PC-9 (cell line): ENCODE measurements at regions not wholly inside any gene's neighbourhood (a gene's known extent, or its start where the extent isn't known, plus 50 kb on each side); places are given as distances from the start of the nearest gene placed in this dataset.
"Not testable (repeated sequence)": the region's sequence is repeated elsewhere in the genome, so short reads cannot be mapped to it uniquely, and the experiment has no call there.

Experiments
- CTCF ChIP-seq: fragments of 200-600 bp; sonication (generic); conservative IDR thresholded peaks from 2 replicates; pipeline ENCODE4 v1.6.1; 2017; ENCODE audit warnings: mixed run types, antibody characterized with exemption, mild to moderate bottlenecking, moderate library complexity
- EZH2 ChIP-seq: fragments of 200-600 bp; sonication (generic); IDR thresholded peaks from 2 replicates; pipeline ENCODE4 v1.8.0; 2017; ENCODE audit warnings: antibody characterized with exemption, low read depth

- TF ChIP-seq CTCF, EZH2: not testable (repeated sequence)
These were observed 83.3 kb downstream of the NENF start for GRCh38 chr1:212516012-212516411.
